HEK293 (cell line): ENCODE measurements at regions not wholly inside any gene's neighbourhood (a gene's known extent, or its start where the extent isn't known, plus 50 kb on each side); places are given as distances from the start of the nearest gene placed in this dataset.

Source experiments
- PATZ1 ChIP-seq: fragments of 450-650 bp; formaldehyde crosslinking; IDR thresholded peaks from 2 replicates; pipeline ENCODE4 v1.5.1; 2016; ENCODE audit warnings: missing biosample characterization, missing genetic modification characterization
- TF ChIP-seq, protein P1 (sequence below): fragments of 450-650 bp; formaldehyde crosslinking; IDR thresholded peaks from 2 replicates; pipeline ENCODE4 v1.5.1; 2016; ENCODE audit warnings: missing biosample characterization, missing genetic modification characterization

GRCh38 chr1:106548726-106549125, 507.7 kb upstream of the PRMT6 start:
- TF ChIP-seq, protein P1, sequence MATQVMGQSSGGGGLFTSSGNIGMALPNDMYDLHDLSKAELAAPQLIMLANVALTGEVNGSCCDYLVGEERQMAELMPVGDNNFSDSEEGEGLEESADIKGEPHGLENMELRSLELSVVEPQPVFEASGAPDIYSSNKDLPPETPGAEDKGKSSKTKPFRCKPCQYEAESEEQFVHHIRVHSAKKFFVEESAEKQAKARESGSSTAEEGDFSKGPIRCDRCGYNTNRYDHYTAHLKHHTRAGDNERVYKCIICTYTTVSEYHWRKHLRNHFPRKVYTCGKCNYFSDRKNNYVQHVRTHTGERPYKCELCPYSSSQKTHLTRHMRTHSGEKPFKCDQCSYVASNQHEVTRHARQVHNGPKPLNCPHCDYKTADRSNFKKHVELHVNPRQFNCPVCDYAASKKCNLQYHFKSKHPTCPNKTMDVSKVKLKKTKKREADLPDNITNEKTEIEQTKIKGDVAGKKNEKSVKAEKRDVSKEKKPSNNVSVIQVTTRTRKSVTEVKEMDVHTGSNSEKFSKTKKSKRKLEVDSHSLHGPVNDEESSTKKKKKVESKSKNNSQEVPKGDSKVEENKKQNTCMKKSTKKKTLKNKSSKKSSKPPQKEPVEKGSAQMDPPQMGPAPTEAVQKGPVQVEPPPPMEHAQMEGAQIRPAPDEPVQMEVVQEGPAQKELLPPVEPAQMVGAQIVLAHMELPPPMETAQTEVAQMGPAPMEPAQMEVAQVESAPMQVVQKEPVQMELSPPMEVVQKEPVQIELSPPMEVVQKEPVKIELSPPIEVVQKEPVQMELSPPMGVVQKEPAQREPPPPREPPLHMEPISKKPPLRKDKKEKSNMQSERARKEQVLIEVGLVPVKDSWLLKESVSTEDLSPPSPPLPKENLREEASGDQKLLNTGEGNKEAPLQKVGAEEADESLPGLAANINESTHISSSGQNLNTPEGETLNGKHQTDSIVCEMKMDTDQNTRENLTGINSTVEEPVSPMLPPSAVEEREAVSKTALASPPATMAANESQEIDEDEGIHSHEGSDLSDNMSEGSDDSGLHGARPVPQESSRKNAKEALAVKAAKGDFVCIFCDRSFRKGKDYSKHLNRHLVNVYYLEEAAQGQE (tag by site-specific recombination): no peak
- no peak for TF ChIP-seq PATZ1 (tag by site-specific recombination)
